ENCODE measurements at regions not wholly inside any gene's neighbourhood (a gene's known extent, or its start where the extent isn't known, plus 50 kb on each side); places are given as distances from the start of the nearest gene placed in this dataset.

GRCh38 chr20:55269913-55270312, 735.4 kb downstream of the CBLN4 start:
- no peaks in the 10 kb centered on the region for H3K27me3 ChIP-seq (ENCODE audit: control insufficient read depth, insufficient read depth, low read length)
- H3K36me3 ChIP-seq (replicated peaks; ENCODE audit: control insufficient read depth, insufficient read depth, low read length), result no peaks in the 10 kb centered on the region
- no peak for DNase-seq
- H3K4me3 ChIP-seq (ENCODE audit: insufficient read depth, low read depth, low read length), result no peak overlapping the region

GRCh38 chr20:55266361-55266760, 739.0 kb downstream of the CBLN4 start:
- no peaks in the 10 kb centered on the region for H3K27me3 ChIP-seq (ENCODE audit: control insufficient read depth, insufficient read depth, low read length)
- no peak overlapping the region for H3K4me3 ChIP-seq (ENCODE audit: insufficient read depth, low read depth, low read length)
- DNase-seq, result no peak
- no peaks in the 10 kb centered on the region for H3K36me3 ChIP-seq (replicated peaks; ENCODE audit: control insufficient read depth, insufficient read depth, low read length)

GRCh38 chr20:55264703-55265239, 740.5 kb downstream of the CBLN4 start:
- H3K36me3 ChIP-seq (replicated peaks; ENCODE audit: control insufficient read depth, insufficient read depth, low read length), result no peaks in the 10 kb centered on the region
- no peak overlapping the region for H3K4me3 ChIP-seq (ENCODE audit: insufficient read depth, low read depth, low read length)
- H3K27me3 ChIP-seq (ENCODE audit: control insufficient read depth, insufficient read depth, low read length), result no peaks in the 10 kb centered on the region
- DNase-seq, result no peak

- DNase-seq, result no peak
- H3K27me3 ChIP-seq (ENCODE audit: control insufficient read depth, insufficient read depth, low read length), result no peaks in the 10 kb centered on the region
- H3K4me3 ChIP-seq (ENCODE audit: insufficient read depth, low read depth, low read length), result no peak overlapping the region
- H3K36me3 ChIP-seq (replicated peaks; ENCODE audit: control insufficient read depth, insufficient read depth, low read length), result no peaks in the 10 kb centered on the region
Observed at GRCh38 chr20:55258559-55258958, 746.8 kb downstream of the CBLN4 start.

GRCh38 chr20:55255016-55255415, 750.3 kb downstream of the CBLN4 start:
- H3K36me3 ChIP-seq (replicated peaks; ENCODE audit: control insufficient read depth, insufficient read depth, low read length), result no peaks in the 10 kb centered on the region

GRCh38 chr20:55253781-55254180, 751.5 kb downstream of the CBLN4 start:
- Histone ChIP-seq H3K4me3 (ENCODE audit: insufficient read depth, low read depth, low read length) (no peak overlapping the region), H3K27me3 (ENCODE audit: control insufficient read depth, insufficient read depth, low read length) (no peaks in the 10 kb centered on the region), H3K36me3 (replicated peaks; ENCODE audit: control insufficient read depth, insufficient read depth, low read length) (no peaks in the 10 kb centered on the region)
- no peak for DNase-seq

More at GRCh38 chr20:55255016-55255415, 750.3 kb downstream of the CBLN4 start:
- no peak for DNase-seq
- Histone ChIP-seq H3K27me3 (ENCODE audit: control insufficient read depth, insufficient read depth, low read length) (no peaks in the 10 kb centered on the region), H3K4me3 (ENCODE audit: insufficient read depth, low read depth, low read length) (no peak overlapping the region)

- no peak for DNase-seq
- Histone ChIP-seq H3K36me3 (replicated peaks; ENCODE audit: control insufficient read depth, insufficient read depth, low read length) (no peaks in the 10 kb centered on the region), H3K27me3 (ENCODE audit: control insufficient read depth, insufficient read depth, low read length) (no peaks in the 10 kb centered on the region), H3K4me3 (ENCODE audit: insufficient read depth, low read depth, low read length) (no peak overlapping the region)
Observed at GRCh38 chr20:55252521-55252920, 752.8 kb downstream of the CBLN4 start.

- DNase-seq, result no peak
- no peaks in the 10 kb centered on the region for H3K36me3 ChIP-seq (replicated peaks; ENCODE audit: control insufficient read depth, insufficient read depth, low read length)
- no peak overlapping the region for H3K4me3 ChIP-seq (ENCODE audit: insufficient read depth, low read depth, low read length)
- no peaks in the 10 kb centered on the region for H3K27me3 ChIP-seq (ENCODE audit: control insufficient read depth, insufficient read depth, low read length)
Observed at GRCh38 chr20:55251170-55251569, 754.1 kb downstream of the CBLN4 start.

- Histone ChIP-seq H3K27me3 (ENCODE audit: control insufficient read depth, insufficient read depth, low read length) (no peaks in the 10 kb centered on the region), H3K4me3 (ENCODE audit: insufficient read depth, low read depth, low read length) (no peak overlapping the region), H3K36me3 (replicated peaks; ENCODE audit: control insufficient read depth, insufficient read depth, low read length) (no peaks in the 10 kb centered on the region)
- no peak for DNase-seq
Observed at GRCh38 chr20:55242853-55243252, 762.5 kb downstream of the CBLN4 start.

GRCh38 chr20:55239269-55239668, 763.9 kb downstream of the DOK5 start:
- no peak for DNase-seq
- H3K27me3 ChIP-seq (ENCODE audit: control insufficient read depth, insufficient read depth, low read length), result no peaks in the 10 kb centered on the region
- no peak overlapping the region for H3K4me3 ChIP-seq (ENCODE audit: insufficient read depth, low read depth, low read length)
- no peaks in the 10 kb centered on the region for H3K36me3 ChIP-seq (replicated peaks; ENCODE audit: control insufficient read depth, insufficient read depth, low read length)

GRCh38 chr20:55232647-55233046, 757.3 kb downstream of the DOK5 start:
- no peaks in the 10 kb centered on the region for H3K27me3 ChIP-seq (ENCODE audit: control insufficient read depth, insufficient read depth, low read length)
- no peaks in the 10 kb centered on the region for H3K36me3 ChIP-seq (replicated peaks; ENCODE audit: control insufficient read depth, insufficient read depth, low read length)
- no peak for DNase-seq
- no peak overlapping the region for H3K4me3 ChIP-seq (ENCODE audit: insufficient read depth, low read depth, low read length)

- H3K4me3 ChIP-seq (ENCODE audit: insufficient read depth, low read depth, low read length), result no peak overlapping the region
- H3K27me3 ChIP-seq (ENCODE audit: control insufficient read depth, insufficient read depth, low read length), result no peaks in the 10 kb centered on the region
- H3K36me3 ChIP-seq (replicated peaks; ENCODE audit: control insufficient read depth, insufficient read depth, low read length), result no peaks in the 10 kb centered on the region
- DNase-seq, result no peak
Observed at GRCh38 chr20:55229451-55229850, 754.1 kb downstream of the DOK5 start.

- Histone ChIP-seq H3K36me3 (replicated peaks; ENCODE audit: control insufficient read depth, insufficient read depth, low read length) (no peaks in the 10 kb centered on the region), H3K4me3 (ENCODE audit: insufficient read depth, low read depth, low read length) (no peak overlapping the region), H3K27me3 (ENCODE audit: control insufficient read depth, insufficient read depth, low read length) (no peaks in the 10 kb centered on the region)
- no peak for DNase-seq
Observed at GRCh38 chr20:55216525-55217242, 741.3 kb downstream of the DOK5 start.

- no peaks in the 10 kb centered on the region for H3K27me3 ChIP-seq (ENCODE audit: control insufficient read depth, insufficient read depth, low read length)
- no peaks in the 10 kb centered on the region for H3K36me3 ChIP-seq (replicated peaks; ENCODE audit: control insufficient read depth, insufficient read depth, low read length)
- DNase-seq, result no peak
- no peak overlapping the region for H3K4me3 ChIP-seq (ENCODE audit: insufficient read depth, low read depth, low read length)
Observed at GRCh38 chr20:55213653-55214052, 738.3 kb downstream of the DOK5 start.

- H3K27me3 ChIP-seq (ENCODE audit: control insufficient read depth, insufficient read depth, low read length), result no peaks in the 10 kb centered on the region
- no peak overlapping the region for H3K4me3 ChIP-seq (ENCODE audit: insufficient read depth, low read depth, low read length)
- H3K36me3 ChIP-seq (replicated peaks; ENCODE audit: control insufficient read depth, insufficient read depth, low read length), result no peaks in the 10 kb centered on the region
- no peak for DNase-seq
Observed at GRCh38 chr20:55211481-55211880, 736.1 kb downstream of the DOK5 start.
